GM18867 (cell line): ENCODE measurements at regions not wholly inside any gene's neighbourhood (a gene's known extent, or its start where the extent isn't known, plus 50 kb on each side); places are given as distances from the start of the nearest gene placed in this dataset.
"Not testable (repeated sequence)": the region's sequence is repeated elsewhere in the genome, so short reads cannot be mapped to it uniquely, and the experiment has no call there.

Experiments
- ATAC-seq: cut with Tn5 transposase; IDR thresholded peaks from one replicate; pipeline ENCODE4 v1.9.1; 2021; ENCODE audit warnings: mild to moderate bottlenecking, moderate library complexity; ENCODE audit not compliant: unreplicated experiment

GRCh38 chr15:62316413-62317060 is 151.5 kb upstream of the C2CD4B start:
- ATAC-seq = no peak

DNA sequence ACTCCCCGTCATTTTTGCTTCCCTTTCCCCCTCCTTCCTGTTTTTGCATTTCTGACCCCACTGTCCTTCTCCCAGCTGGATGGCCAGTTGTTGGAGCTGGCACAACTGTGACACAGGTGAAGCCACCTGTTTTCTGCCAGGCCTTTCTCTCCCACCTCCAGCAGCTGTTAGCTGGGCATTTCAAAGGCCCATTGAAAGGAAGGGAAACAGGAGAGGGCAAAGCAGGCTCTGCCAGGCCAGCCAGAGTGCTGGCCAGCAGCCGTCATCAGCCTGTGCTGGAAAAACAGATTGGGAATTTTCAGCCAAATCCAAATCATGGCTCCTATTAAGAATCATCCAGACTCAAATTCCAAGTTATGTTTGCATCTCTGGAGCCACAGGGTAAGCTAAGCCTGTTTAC is 155.2 kb upstream of the C2CD4B start:
- no peak for ATAC-seq

GRCh38 chr15:62323353-62323890 is 158.3 kb upstream of the C2CD4B start:
- ATAC-seq = no peak

DNA sequence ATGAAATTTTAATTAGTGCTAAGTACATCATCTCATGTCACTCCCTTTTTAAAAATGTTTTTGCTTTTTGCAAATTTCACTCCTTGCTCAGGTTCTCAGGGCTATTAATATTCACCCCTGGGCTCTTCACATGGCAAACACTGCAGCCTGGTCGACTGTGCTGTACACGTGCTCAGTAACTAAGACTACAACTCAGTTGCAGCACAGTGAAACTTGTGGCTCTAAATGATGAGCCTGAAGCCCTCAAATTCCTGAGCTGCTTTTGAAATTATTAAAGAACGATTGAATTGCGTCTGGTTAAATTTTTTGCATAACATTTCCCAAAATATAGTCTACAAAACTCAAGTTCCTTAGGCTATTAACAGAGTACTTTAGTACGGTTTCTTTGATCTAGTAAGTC is 159.3 kb upstream of the C2CD4B start:
- ATAC-seq = no peak

GRCh38 chr15:62325597-62325996 is 160.5 kb upstream of the C2CD4B start:
- ATAC-seq = no peak

GRCh38 chr15:62326460-62327011 is 161.5 kb upstream of the C2CD4B start:
- ATAC-seq = no peak

DNA sequence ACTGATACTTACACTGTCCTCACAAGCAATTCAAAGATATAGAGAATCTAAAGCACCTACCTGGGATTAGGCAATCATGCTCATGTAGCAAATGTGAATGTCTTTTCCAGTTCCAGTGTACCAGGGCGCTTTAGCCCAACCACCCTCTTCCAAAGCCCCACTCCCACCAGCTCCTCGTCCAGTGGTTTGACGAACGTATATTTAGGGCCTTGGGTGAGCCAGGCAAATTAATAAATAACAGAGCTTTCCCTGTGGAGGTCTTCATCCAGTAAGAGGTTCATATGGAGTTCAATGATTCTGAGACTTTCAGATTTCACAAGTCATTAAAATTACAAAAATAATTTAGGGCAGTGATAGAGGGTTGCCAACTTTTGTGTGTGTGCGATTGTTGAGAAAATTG is 162.3 kb upstream of the C2CD4B start:
- no peak for ATAC-seq

DNA sequence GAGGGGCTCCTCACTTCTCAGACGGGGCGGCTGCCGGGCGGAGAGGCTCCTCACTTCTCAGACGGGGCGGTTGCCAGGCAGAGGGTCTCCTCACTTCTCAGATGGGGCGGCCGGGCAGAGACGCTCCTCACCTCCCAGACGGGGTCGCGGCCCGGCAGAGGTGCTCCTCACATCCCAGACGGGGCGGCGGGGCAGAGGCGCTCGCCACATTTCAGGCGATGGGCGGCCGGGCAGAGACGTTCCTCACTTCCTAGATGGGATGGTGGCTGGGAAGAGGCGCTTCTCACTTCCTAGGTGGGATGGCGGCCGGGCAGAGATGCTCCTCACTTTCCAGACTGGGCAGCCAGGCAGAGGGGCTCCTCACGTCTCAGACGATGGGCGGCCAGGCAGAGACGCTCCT is 167.4 kb upstream of the C2CD4B start:
- ATAC-seq = not testable (repeated sequence)

DNA sequence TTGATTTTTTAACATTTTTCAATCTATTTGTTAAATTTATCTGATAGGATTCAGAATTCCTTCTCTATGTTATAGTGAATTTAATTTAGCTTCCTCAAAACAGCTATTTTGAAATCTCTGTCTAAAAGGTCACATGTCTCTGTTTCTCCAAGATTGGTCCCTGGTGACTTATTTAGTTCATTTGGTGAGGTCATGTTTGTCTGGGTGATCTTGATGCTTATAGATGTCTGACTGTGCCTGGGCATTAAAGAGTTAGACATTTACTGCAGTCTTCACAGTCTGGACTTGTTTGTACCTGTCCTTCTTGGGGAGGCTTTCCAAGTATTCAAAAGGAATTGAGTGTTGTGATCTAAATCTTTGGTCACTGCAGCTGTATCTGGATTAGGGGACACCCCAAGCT is 169.5 kb upstream of the C2CD4B start:
- no peak for ATAC-seq

DNA sequence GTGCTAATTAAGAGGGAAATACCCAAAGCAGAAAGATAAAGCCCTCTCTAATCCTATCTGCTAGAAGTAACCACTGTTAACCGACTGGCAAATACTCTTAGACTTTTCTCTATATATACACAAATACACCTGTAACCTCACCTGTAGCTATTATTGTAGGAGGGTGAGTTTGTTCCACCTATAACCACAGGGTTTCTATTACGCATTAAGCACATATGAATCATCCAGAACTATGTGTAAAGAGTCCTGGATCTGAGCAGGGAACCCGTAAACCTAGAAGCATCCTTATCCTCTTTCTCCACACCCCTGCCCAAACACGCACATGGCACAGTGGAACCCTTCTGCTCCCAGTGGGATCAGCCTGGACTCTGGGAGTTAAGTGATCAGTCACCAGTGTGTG is 172.8 kb upstream of the C2CD4B start:
- no peak for ATAC-seq

DNA sequence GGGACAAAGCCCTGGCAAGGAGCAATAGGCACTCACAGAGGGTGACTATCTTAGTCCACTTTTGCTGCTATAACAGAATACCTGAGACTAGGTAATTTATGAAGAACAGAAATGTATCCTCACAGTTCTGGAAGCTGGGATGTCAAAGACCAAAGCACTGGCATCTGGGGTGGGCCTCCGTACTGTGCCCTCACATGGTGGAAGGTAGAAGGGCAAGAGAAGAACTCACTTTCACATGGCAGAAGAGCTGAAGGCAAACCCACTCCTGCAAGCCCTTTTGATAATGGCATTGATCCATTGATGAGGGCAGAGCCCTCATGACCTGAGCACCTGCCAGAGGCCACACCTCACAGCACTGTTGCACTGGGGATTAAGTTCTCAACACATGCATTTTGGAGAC is 173.4 kb upstream of the C2CD4B start:
- no peak for ATAC-seq

GRCh38 chr15:62342959-62343358 is 177.9 kb upstream of the C2CD4B start:
- no peak for ATAC-seq

DNA sequence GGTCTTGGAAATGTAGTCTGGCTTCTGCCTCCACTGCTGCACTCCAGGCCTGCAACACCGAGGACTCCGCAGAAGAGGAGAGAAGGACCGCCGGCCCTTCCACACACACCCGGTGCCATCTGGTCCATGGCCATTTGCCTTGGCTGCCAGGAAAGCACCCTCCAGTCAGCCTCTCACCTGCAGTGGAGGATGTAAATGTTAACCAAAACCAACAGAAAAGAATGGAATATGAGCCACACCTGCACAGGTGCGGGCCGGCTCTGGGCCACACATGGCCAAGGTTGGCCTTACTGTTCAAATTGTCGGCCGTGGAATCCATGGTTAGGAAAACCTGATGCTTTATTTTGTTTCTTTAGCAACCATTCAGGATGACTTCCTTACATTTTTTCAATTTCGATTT is 178.3 kb upstream of the C2CD4B start:
- no peak for ATAC-seq

DNA sequence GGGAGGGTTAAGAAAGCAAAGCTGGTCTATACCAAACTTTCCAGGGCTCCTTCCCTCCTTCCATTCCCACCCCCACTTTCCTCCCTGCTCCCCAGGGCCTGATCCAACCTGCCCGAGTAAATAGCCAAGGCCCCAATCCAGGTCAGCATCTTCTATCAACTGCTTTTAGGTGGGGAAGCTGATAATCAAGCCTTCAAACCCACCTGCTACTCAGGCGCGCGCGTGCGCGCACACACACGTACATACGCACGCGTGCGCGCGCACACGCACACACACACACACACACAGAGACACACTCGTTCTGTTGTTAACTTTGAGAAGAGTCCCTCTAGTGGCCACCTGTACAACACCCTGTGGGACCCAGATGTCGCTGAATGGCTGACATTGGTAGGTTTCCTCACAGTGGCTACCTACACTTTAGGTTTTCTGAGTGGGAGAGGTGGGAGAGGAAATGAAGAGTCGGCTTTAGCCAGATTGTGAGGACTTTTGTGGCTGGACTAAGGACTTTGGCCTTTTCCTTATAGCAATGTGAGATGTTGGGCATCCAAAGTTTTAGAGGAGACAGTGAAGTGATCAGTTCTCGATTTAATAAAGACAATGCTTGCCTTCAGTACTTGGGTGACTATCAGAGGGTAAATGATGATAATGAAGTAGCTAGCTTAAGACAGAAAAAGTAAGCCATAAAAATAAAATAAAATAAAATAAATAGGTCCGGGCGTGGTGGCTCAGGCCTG is 179.9 kb upstream of the C2CD4B start:
- no peak for ATAC-seq

DNA sequence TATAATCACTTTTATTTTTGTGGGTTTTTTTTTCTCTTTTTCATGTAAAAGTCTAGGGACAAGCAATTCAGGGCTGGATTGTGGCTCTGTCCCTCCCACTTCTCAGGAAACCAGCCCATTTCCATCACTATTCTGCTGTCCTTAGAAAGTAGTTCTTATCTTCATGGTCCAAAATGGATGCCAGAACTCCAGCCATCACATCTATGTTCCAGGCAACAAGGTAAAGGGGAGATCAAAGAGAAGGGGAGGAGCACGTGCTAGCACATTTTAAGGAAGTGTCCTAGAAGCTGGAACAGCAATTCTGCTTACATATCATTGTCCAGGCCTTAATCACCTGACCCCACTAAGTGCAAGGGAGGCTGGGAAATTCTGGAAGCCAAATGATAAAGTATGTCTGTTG is 181.1 kb upstream of the C2CD4B start:
- no peak for ATAC-seq

- ATAC-seq = no peak
Measured at GRCh38 chr15:62348118-62348517, 183.0 kb upstream of the C2CD4B start.

DNA sequence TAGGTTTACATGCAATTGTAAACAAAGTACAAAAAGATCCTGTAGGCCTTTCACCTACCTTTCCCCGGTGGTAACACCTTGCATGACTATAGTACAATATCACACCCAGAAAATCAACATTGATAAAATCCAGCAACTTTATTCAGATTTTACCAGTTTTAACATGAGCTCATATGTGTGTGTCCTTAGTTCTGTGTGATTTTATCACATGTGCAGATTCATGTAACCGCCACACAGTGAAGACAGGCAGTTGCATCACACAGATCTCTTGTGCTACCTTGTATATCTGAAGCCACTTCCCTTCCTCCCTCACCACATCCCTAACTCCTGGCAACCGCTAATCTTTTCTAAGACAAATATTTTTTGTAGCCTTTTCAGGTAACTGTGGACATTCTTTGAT is 183.5 kb upstream of the C2CD4B start:
- ATAC-seq = no peak

DNA sequence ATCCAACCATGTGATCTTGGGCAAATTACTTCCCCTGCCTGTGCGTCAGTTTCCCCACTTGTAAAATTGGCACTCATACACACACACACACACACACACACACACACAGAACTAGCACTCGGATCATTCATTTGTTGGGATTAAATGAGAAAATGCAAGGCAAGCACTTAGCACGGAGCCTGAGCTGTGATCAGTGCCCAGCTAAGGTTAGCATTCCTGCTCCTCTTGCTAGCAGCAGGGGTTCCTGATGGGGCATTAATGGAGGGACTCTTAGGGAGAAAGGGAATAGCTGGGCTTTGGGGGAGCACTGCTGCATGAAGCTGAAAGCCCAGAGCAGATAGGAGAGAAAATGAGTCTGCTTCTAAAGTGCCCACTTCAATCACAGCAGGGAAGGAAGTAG is 187.7 kb upstream of the C2CD4B start:
- no peak for ATAC-seq

GRCh38 chr15:62357431-62357830 is 192.3 kb upstream of the C2CD4B start:
- no peak for ATAC-seq

- ATAC-seq = no peak
Measured at GRCh38 chr15:62359416-62359815, 194.3 kb upstream of the C2CD4B start.

DNA sequence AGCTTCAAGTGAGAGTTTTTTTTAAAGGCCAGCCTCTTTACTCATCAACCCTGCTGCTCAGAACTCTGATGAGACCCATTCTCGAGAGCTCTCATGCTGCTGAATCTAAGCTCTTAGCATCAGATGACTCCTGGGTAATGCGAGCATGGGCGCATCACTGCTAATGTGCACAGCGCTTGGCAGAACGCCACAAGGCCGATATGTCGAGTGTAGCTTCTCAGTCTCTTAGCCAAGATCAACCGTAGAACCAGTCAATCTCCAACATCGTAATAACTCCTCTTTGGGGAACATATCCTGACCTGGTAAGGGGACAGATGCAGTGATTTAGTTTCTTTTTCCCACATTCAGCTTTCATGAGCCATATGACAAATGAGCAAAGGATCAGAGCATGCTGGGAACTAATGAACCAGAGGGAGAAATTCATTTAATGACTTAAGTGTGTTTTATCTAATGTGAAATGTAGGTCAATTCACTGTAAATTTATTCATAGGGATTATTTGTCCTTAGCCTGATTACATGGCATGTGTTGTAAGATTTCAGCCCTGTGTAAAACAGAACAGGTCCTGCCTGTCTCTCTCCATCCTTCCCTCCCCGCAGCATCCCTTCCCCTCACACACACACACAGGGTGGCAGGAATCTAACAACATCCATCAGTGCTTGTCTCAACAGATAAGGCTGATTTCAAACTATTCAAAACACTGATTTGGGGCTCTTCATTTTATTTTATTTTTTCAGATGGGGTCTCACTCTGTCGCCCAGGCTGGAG is 195.4 kb upstream of the C2CD4B start:
- ATAC-seq = no peak
